ENCODE measurements at regions not wholly inside any gene's neighbourhood (a gene's known extent, or its start where the extent isn't known, plus 50 kb on each side); places are given as distances from the start of the nearest gene placed in this dataset.

- TF ChIP-seq POLR2A (IDR thresholded peaks at IDR 0.05), result no peak
- TF ChIP-seq CTCF (IDR thresholded peaks at IDR 0.05), result peak in 1 of 6 experiments; percentile 10
Measured at GRCh38 chr4:126592088-126592487, 1040.7 kb upstream of the INTU start.
